Endothelial cell (in vitro differentiated cells): ENCODE measurements at regions not wholly inside any gene's neighbourhood (a gene's known extent, or its start where the extent isn't known, plus 50 kb on each side); places are given as distances from the start of the nearest gene placed in this dataset.

ENCODE experiments used
- DNase-seq: peaks from one replicate; pipeline ENCODE4 v3.0.0; 2021; ENCODE audit warnings: low spot score
- H3K27ac Mint-ChIP-seq: one replicate; pipeline ENCODE4 v1.8.0; 2021; ENCODE audit warnings: mixed read lengths, inconsistent platforms; ENCODE audit not compliant: unreplicated experiment
- H3K27me3 Mint-ChIP-seq: one replicate; pipeline ENCODE4 v1.8.0; 2021; ENCODE audit warnings: mild to moderate bottlenecking, moderate library complexity, mixed read lengths, inconsistent platforms; ENCODE audit not compliant: unreplicated experiment
- H3K36me3 Mint-ChIP-seq: one replicate; pipeline ENCODE4 v1.8.0; 2021; ENCODE audit warnings: mild to moderate bottlenecking, low read depth, mixed read lengths, inconsistent platforms; ENCODE audit not compliant: unreplicated experiment
- H3K4me1 Mint-ChIP-seq: one replicate; pipeline ENCODE4 v1.8.0; 2021; ENCODE audit warnings: mild to moderate bottlenecking, mixed read lengths, inconsistent platforms; ENCODE audit not compliant: unreplicated experiment
- H3K4me3 Mint-ChIP-seq: one replicate; pipeline ENCODE4 v1.8.0; 2021; ENCODE audit warnings: mild to moderate bottlenecking, mixed read lengths, inconsistent platforms; ENCODE audit not compliant: unreplicated experiment
- H3K9me3 Mint-ChIP-seq: one replicate; pipeline ENCODE4 v1.8.0; 2021; ENCODE audit warnings: mixed read lengths, inconsistent platforms; ENCODE audit not compliant: unreplicated experiment
- TF ChIP-seq, protein P1 (sequence below): fragments of 200-600 bp; sonication (generic); IDR thresholded peaks from one replicate; pipeline ENCODE4 v1.5.0; 2021; ENCODE audit warnings: antibody characterized with exemption; ENCODE audit not compliant: unreplicated experiment

DNA sequence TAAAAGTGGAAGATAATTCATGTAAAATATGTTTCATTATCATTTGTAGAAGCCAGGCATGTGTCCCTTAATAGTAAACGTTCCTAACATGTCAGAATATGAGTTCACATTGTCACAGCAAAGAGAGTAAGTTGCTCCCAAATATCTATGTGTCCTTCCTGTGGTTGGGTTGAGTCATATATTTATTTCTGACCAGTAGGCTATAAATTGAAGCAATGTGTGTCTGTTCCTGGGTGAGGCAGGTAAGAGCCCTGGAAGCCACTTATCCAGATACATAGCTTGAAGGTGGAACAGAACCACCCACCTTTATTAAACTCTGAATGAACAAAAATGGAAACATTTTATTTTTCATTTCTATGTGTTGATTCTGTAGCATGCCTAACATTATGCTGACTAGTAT lies 2251.6 kb downstream of the NCAM2 start:
- no peak for DNase-seq
- no peaks in the 10 kb centered on the region for H3K27me3 Mint-ChIP-seq
- no peaks in the 10 kb centered on the region for H3K9me3 Mint-ChIP-seq
- H3K4me3 Mint-ChIP-seq: no peak overlapping the region
- no peak overlapping the region for H3K27ac Mint-ChIP-seq
- TF ChIP-seq, protein P1, sequence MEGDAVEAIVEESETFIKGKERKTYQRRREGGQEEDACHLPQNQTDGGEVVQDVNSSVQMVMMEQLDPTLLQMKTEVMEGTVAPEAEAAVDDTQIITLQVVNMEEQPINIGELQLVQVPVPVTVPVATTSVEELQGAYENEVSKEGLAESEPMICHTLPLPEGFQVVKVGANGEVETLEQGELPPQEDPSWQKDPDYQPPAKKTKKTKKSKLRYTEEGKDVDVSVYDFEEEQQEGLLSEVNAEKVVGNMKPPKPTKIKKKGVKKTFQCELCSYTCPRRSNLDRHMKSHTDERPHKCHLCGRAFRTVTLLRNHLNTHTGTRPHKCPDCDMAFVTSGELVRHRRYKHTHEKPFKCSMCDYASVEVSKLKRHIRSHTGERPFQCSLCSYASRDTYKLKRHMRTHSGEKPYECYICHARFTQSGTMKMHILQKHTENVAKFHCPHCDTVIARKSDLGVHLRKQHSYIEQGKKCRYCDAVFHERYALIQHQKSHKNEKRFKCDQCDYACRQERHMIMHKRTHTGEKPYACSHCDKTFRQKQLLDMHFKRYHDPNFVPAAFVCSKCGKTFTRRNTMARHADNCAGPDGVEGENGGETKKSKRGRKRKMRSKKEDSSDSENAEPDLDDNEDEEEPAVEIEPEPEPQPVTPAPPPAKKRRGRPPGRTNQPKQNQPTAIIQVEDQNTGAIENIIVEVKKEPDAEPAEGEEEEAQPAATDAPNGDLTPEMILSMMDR: no peak
- no peaks in the 10 kb centered on the region for H3K36me3 Mint-ChIP-seq
- H3K4me1 Mint-ChIP-seq: peaks cover 5% of the 10 kb centered on the region

DNA sequence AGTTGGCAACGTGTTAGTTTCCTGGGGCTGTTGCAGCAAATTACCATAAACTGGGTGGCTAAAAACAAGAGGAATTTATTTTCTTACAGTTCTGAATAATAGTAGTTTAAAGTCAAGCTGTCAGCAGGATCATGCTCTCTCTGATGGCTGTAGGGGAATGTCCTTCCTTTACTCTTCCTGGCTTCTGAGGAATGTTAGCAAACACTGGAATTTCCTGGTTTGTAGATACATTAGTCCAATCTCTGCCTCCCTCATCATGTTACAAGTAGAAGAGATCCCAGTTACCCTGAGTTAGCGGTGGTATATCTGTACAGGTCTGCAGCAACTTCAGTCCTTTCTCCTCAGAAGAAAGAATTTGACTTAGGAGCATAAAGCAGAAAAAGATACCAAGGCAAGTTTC lies 2249.1 kb downstream of the NCAM2 start:
- TF ChIP-seq, protein P1: no peak
- no peaks in the 10 kb centered on the region for H3K9me3 Mint-ChIP-seq
- peaks cover 5% of the 10 kb centered on the region for H3K4me1 Mint-ChIP-seq
- H3K4me3 Mint-ChIP-seq: no peak overlapping the region
- H3K27ac Mint-ChIP-seq: no peak overlapping the region
- DNase-seq: no peak
- H3K27me3 Mint-ChIP-seq: no peaks in the 10 kb centered on the region
- no peaks in the 10 kb centered on the region for H3K36me3 Mint-ChIP-seq

DNA sequence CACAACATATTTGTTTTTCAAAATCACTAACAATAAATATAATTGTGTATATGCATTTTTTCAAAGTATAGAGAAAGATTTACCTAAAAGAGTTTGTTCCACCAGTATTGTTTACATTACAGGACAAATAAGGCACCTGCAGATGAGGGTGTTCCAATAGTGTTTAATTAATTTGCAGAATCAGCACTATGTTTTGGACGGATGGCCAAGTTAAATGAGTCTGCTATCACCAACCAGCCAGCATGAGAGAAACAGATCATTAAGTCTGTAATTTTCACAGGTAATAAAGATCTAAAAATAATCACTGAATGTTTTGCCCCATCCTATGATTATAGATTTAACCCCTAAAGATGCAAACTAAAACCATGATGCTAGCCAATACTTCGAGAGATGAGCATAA lies 2247.0 kb downstream of the NCAM2 start:
- no peak for DNase-seq
- peaks cover 5% of the 10 kb centered on the region for H3K4me1 Mint-ChIP-seq
- no peaks in the 10 kb centered on the region for H3K36me3 Mint-ChIP-seq
- H3K27me3 Mint-ChIP-seq: peaks cover 1% of the 10 kb centered on the region
- no peak overlapping the region for H3K4me3 Mint-ChIP-seq
- TF ChIP-seq, protein P1: no peak
- no peak overlapping the region for H3K27ac Mint-ChIP-seq
- H3K9me3 Mint-ChIP-seq: no peaks in the 10 kb centered on the region

DNA sequence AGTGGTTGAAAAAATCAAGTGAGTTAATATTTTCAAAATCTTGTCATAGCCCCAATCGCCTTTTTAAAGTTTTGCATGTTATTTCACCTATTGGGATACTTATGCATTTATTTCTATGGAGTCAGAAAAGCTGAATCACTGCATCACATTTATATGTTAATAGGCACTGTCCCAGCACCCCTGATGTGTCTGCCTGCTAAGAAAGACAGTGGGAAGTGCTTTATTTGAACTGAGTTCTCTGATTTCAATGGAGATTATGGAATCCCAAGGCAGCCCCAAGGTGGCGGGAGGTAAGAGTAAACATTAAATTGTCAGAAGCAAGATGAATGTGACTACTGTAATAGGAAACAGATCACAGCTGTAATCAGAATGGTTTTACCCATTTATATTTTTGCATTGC lies 2225.7 kb downstream of the NCAM2 start:
- no peaks in the 10 kb centered on the region for H3K9me3 Mint-ChIP-seq
- no peaks in the 10 kb centered on the region for H3K27me3 Mint-ChIP-seq
- peak overlapping the region; percentile 48 for H3K27ac Mint-ChIP-seq
- TF ChIP-seq, protein P1: no peak
- DNase-seq: no peak
- no peaks in the 10 kb centered on the region for H3K4me1 Mint-ChIP-seq
- H3K4me3 Mint-ChIP-seq: no peak overlapping the region
- no peaks in the 10 kb centered on the region for H3K36me3 Mint-ChIP-seq

DNA sequence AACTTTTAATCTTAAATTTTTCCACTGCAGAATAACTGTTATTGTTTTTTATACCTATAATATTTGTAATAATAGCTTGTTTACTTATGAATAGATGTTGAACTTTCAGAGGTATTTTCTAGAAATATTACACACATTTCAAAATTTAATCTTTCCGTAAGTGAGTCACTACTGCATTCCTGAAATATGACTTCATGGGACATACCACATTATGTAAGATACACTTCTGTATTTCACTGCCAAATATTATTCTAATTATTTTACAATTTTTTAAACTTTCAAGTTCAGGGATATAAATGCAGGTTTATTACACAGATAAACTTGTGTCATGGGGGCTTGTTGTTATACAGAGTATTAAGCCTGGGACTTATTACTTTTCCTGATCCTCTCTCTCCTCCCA lies 2220.5 kb downstream of the NCAM2 start:
- Mint-ChIP-seq H3K27me3 (no peaks in the 10 kb centered on the region), H3K9me3 (peaks cover 4% of the 10 kb centered on the region), H3K36me3 (no peaks in the 10 kb centered on the region), H3K4me1 (no peaks in the 10 kb centered on the region), H3K27ac (no peak overlapping the region), H3K4me3 (no peak overlapping the region)
- DNase-seq: no peak
- TF ChIP-seq, protein P1: no peak
